ENCODE measurements at regions not wholly inside any gene's neighbourhood (a gene's known extent, or its start where the extent isn't known, plus 50 kb on each side); places are given as distances from the start of the nearest gene placed in this dataset.

DNA sequence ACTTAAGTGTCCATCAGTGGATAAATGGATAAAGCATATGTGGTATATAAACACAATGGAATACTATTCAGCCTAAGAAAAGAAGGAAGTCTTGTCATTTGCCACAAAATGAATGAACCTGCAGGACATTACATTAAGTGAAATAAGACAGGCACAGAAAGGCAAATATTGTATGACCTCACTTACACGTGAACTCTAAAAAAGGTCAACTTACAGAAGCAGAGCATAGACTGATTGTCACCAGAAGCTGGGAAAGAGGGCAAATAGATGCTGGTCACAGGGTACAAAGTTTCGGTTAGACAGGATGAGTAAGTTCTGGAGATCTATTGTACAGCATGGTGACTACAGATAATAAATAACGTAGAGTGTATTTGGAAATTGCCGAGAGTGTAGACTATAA, 247.7 kb downstream of the RAB28 start:
- POLR2A ChIA-PET: no interaction called here
- Histone ChIP-seq H3K79me2 (ENCODE audit: insufficient read depth) (no peaks in the 10 kb centered on the region), H3K4me2 (no peak overlapping the region), H3K4me1 (ENCODE audit: control insufficient read depth in 1 of 2, insufficient read depth in 2 of 2, low read depth in 1 of 2, low read length in 1 of 2) (no peaks in the 10 kb centered on the region), H3K27ac (ENCODE audit: low read depth in 2 of 2, low read length in 1 of 2) (no peak overlapping the region), H3K4me3 (ENCODE audit: low read depth in 2 of 2, low read length in 1 of 2) (no peak overlapping the region), H3K36me3 (replicated peaks in 1 of 2; ENCODE audit: control insufficient read depth in 1 of 2, insufficient read depth in 2 of 2, low read length in 1 of 2) (no peaks in the 10 kb centered on the region), H3K27me3 (ENCODE audit: insufficient read depth) (no peaks in the 10 kb centered on the region), H3K9ac (no peak overlapping the region), H4K20me1 (ENCODE audit: insufficient read depth) (no peaks in the 10 kb centered on the region), H3K9me2 (no peaks in the 10 kb centered on the region), H3F3A (replicated peaks; ENCODE audit: insufficient read depth) (no peaks in the 10 kb centered on the region), H3K9me3 (no peaks in the 10 kb centered on the region), H2AFZ (ENCODE audit: low read depth) (no peak overlapping the region)
- DNase-seq: no peak
- WGBS (ENCODE audit: low lambda C conversion rate): 58% methylated on average over 4 of the region's 4 CpGs
- CTCF ChIA-PET: no interaction called here
- TF ChIP-seq, protein P1, sequence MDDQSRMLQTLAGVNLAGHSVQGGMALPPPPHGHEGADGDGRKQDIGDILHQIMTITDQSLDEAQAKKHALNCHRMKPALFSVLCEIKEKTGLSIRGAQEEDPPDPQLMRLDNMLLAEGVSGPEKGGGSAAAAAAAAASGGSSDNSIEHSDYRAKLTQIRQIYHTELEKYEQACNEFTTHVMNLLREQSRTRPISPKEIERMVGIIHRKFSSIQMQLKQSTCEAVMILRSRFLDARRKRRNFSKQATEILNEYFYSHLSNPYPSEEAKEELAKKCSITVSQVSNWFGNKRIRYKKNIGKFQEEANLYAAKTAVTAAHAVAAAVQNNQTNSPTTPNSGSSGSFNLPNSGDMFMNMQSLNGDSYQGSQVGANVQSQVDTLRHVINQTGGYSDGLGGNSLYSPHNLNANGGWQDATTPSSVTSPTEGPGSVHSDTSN (IDR thresholded peaks at IDR 0.05): no peak
- no peak for TF ChIP-seq RXRA (IDR thresholded peaks at IDR 0.05; ENCODE audit: borderline replicate concordance, low read depth)
- no peak for TF ChIP-seq GATA2 (CRISPR knock-in tag; IDR thresholded peaks at IDR 0.05)
- TF ChIP-seq CHD2 (IDR thresholded peaks at IDR 0.05; ENCODE audit: low read length, partially characterized antibody): no peak
- TF ChIP-seq TAF1 (IDR thresholded peaks at IDR 0.05; ENCODE audit: borderline replicate concordance, low read depth, low read length): no peak
- TF ChIP-seq SMC3 (IDR thresholded peaks at IDR 0.05; ENCODE audit: low read depth, low read length): no peak
- TF ChIP-seq RCOR1 (IDR thresholded peaks at IDR 0.05; ENCODE audit: low read length): no peak
- TF ChIP-seq, protein P2, sequence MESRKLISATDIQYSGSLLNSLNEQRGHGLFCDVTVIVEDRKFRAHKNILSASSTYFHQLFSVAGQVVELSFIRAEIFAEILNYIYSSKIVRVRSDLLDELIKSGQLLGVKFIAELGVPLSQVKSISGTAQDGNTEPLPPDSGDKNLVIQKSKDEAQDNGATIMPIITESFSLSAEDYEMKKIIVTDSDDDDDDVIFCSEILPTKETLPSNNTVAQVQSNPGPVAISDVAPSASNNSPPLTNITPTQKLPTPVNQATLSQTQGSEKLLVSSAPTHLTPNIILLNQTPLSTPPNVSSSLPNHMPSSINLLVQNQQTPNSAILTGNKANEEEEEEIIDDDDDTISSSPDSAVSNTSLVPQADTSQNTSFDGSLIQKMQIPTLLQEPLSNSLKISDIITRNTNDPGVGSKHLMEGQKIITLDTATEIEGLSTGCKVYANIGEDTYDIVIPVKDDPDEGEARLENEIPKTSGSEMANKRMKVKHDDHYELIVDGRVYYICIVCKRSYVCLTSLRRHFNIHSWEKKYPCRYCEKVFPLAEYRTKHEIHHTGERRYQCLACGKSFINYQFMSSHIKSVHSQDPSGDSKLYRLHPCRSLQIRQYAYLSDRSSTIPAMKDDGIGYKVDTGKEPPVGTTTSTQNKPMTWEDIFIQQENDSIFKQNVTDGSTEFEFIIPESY (IDR thresholded peaks at IDR 0.05; ENCODE audit: borderline replicate concordance, low read depth): no peak
- no peak for TF ChIP-seq SIN3A (IDR thresholded peaks at IDR 0.05; ENCODE audit: borderline replicate concordance, low read depth, low read length)
- TF ChIP-seq, protein P3, sequence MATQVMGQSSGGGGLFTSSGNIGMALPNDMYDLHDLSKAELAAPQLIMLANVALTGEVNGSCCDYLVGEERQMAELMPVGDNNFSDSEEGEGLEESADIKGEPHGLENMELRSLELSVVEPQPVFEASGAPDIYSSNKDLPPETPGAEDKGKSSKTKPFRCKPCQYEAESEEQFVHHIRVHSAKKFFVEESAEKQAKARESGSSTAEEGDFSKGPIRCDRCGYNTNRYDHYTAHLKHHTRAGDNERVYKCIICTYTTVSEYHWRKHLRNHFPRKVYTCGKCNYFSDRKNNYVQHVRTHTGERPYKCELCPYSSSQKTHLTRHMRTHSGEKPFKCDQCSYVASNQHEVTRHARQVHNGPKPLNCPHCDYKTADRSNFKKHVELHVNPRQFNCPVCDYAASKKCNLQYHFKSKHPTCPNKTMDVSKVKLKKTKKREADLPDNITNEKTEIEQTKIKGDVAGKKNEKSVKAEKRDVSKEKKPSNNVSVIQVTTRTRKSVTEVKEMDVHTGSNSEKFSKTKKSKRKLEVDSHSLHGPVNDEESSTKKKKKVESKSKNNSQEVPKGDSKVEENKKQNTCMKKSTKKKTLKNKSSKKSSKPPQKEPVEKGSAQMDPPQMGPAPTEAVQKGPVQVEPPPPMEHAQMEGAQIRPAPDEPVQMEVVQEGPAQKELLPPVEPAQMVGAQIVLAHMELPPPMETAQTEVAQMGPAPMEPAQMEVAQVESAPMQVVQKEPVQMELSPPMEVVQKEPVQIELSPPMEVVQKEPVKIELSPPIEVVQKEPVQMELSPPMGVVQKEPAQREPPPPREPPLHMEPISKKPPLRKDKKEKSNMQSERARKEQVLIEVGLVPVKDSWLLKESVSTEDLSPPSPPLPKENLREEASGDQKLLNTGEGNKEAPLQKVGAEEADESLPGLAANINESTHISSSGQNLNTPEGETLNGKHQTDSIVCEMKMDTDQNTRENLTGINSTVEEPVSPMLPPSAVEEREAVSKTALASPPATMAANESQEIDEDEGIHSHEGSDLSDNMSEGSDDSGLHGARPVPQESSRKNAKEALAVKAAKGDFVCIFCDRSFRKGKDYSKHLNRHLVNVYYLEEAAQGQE (IDR thresholded peaks at IDR 0.05; ENCODE audit: low read depth, low read length): no peak
- TF ChIP-seq, protein P4, sequence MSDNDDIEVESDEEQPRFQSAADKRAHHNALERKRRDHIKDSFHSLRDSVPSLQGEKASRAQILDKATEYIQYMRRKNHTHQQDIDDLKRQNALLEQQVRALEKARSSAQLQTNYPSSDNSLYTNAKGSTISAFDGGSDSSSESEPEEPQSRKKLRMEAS (IDR thresholded peaks at IDR 0.05; ENCODE audit: low read depth): no peak
- no peak for TF ChIP-seq RAD21 (IDR thresholded peaks at IDR 0.05; ENCODE audit: low read length)
- TF ChIP-seq ELF1 (IDR thresholded peaks at IDR 0.05): no peak
- no peak for TF ChIP-seq FOSL2 (IDR thresholded peaks at IDR 0.05; ENCODE audit: borderline replicate concordance, low read depth)
- no peak for TF ChIP-seq JUND (IDR thresholded peaks at IDR 0.05)
- TF ChIP-seq TCF12 (IDR thresholded peaks at IDR 0.05): no peak
- no peak for TF ChIP-seq POLR2AphosphoS5 (IDR thresholded peaks at IDR 0.05; ENCODE audit: low read depth, low read length)
- TF ChIP-seq FOXJ3 (CRISPR knock-in tag; IDR thresholded peaks at IDR 0.05): no peak
